Stimulated activated CD4-positive, alpha-beta T cell treated with anti-CD3 and anti-CD28 coated beads, Interleukin-2, amount 100 ng/mL, for 24 hours (primary cell): ENCODE measurements at regions not wholly inside any gene's neighbourhood (a gene's known extent, or its start where the extent isn't known, plus 50 kb on each side); places are given as distances from the start of the nearest gene placed in this dataset.
A peak's percentile ranks its signal among the peaks of the same experiment; 100 is the strongest.
"Not testable (repeated sequence)": the region's sequence is repeated elsewhere in the genome, so short reads cannot be mapped to it uniquely, and the experiment has no call there.

Source experiments
- DNase-seq, 2 donors: peaks; one replicate each; pipeline ENCODE4 v3.0.0-alpha.2; 2020

GRCh38 chr2:12484536-12485115 lies 232.1 kb upstream of the TRIB2 start:
- no peak for DNase-seq

DNA sequence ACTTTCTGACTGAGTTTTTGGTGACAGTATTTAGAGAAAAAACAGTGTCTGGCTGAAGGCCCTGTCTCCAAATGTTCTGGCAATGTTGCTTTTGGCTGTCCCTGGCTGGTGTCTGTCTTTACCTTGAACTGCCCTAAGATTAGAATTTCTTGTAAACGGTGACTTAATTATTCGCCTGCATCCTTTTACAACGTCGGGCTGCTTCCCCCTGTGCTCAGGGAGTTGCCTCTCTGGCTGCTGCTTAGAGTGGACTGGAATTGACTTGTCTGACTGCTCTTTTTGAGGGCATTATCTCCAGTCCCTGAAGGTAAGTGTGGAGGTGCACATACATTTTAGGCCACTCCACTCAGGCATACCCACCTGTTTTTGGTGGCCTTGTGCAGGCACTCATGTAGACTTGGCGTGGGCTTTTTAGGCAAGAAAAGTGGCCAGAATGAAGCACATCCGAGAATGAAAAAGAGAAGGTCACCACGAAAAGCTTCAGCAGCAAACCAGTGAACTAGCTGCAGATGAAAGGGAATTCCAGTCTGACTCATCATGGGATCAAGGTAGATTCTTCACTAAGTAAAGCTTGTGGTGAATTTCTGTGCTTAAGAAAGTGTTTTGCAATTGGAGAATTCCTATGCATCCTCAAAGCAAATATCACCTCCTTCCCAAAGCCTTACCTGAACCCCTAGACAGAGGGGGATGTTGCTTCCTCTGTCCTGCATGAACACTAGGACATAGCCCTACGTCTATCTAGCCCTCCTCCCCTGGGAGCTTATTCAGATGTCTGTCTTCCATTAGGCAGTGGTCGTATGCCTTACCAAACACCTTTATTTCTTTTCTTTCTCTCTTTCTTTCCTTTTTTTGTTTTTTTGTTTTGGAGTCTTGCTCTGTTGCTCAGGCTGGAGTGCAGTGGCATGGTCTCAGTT lies 230.3 kb upstream of the TRIB2 start:
- no peak for DNase-seq

DNA sequence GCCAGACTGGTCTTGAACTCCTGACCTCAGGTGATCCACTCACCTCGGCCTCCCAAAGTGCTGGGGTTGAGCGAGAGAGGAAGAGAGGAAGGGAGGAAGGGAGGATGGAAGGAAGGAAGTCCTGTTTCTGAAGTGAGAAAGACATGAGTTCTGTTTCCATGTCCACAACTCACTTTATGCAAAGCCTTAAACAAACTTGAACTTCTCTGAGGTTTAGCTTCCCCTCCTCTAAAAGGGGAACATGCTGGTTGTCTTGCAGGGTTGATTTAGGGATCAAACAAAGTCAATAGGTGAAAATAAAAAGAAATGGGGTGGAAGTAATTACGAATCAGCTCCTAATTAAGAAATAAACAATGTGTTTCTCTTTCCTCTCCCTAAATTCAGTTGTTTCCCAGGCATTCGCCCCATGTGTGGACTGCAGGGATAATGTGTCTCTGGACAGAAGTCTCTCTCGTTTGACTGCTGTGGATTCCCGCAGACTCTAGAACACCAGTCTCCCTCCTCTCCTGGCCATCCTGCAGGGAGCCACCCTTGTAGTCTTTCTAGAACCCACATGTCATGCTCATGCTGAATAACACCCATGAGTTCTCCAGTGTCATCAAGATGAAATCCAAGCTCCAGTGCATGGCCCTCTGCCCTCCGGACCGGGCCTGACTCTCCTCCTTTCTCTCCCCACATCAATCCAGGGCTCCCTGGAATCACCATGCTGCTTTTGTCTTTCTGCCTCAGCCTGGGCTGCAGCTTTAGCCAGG lies 229.3 kb upstream of the TRIB2 start:
- DNase-seq: no peak

DNA sequence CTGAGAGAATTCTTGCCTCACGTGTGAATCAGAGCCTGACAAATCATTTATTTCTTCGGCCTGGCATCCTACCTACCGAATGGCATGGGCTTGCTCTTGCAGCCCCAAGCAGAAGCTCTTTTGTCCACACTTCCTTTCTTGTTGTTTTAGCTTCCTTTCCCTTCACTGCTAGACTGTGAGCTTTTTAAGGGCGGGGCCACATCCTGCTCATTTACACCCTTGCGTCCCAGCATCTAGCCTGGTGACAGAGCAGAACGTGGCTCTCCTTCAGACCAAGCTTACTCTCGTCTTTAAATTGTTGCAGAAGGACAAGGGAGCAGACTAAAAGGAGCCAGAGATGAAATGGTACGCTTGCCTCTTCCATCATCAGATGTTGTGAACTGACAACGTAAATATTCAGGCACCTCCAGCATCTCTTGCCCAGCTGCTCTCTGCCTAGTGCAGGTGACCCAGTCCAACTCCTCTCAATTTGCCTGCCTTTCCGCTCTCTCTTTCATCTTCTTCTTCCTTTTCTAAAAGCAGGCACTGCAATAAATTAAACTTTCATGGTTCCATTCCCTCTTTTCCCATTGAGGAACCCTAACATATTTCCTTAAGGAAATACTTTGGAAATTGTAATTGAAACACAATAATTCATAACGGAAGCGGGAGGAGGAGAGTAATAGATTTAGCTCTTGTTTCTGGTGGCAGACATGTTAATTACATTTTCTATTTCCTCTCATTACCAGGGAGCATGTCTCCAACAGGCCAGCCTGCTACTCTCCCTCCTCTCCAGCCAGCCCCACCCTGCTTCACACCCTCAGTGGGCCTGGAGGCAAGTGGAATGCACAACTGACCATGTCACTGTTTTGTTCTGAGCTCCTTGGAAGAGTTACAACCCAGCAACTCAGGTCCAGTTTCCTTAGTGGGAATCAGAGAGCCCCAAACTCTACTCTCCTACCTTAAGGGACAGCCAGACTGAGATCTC lies 228.1 kb upstream of the TRIB2 start:
- peak; percentile 37 to 43 for DNase-seq

- no peak for DNase-seq
Observed at GRCh38 chr2:12490641-12491040, 226.1 kb upstream of the TRIB2 start.

DNA sequence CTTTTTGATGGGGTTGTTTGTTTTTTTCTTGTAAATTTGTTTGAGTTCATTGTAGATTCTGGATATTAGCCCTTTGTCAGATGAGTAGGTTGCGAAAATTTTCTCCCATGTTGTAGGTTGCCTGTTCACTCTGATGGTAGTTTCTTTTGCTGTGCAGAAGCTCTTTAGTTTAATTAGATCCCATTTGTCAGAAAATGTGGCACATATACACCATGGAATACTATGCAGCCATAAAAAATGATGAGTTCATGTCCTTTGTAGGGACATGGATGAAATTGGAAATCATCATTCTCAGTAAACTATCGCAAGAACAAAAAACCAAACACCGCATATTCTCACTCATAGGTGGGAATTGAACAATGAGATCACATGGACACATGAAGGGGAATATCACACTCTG lies 224.4 kb upstream of the TRIB2 start:
- DNase-seq: not testable (repeated sequence)

GRCh38 chr2:12493031-12493513 lies 223.7 kb upstream of the TRIB2 start:
- peak; percentile 45 to 54 for DNase-seq

DNA sequence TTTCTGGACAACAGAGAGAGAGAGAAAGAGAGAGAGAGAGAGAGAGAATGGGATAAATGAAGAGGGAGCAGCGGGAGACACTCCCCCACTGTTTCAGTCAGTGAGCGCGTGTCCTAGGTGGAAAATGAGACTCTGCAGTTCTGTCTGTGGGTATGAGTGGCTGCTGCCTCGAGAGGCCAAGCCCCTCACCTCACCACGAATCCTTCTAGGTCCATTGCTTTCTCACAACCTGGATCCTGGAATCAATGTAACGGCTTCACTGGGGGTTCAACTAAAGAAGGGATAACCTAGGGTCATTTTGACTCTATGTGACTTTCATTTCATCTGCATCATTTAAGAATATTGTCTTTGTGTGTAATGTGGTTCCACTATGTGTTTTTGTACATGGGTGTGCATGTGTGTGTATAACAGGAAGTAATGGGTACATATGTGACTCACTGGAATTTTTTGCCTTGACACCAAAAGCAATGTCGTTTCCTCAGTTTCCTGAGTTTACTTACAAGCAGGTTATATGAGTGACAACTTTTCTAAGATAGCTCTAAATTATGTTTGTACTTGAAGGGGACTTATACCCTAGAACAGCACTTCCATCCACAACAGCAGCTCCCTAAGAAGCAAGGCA lies 221.4 kb upstream of the TRIB2 start:
- DNase-seq: no peak

- DNase-seq: no peak
Observed at GRCh38 chr2:12498286-12498685, 218.4 kb upstream of the TRIB2 start.

- no peak for DNase-seq
Observed at GRCh38 chr2:12498704-12499103, 218.0 kb upstream of the TRIB2 start.

DNA sequence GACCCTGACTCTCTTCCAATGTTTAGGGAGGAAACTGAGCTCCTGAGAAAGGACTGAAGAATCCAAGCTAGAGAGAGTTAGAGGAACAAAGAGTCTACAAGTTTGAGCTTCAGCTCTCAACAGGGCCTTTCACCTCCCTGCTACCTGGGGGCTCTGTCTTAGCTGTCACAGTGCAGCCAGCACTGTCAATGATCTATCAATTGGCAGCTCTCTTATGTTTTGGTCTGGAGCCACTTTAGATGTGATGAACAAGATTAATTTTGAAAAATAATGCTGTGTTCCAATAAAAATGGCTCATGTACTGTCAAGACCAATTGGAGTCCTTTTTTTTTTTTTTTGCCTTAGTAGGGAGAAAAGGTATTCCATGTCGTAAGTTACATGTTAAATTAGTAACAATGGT lies 215.8 kb upstream of the TRIB2 start:
- DNase-seq: no peak

DNA sequence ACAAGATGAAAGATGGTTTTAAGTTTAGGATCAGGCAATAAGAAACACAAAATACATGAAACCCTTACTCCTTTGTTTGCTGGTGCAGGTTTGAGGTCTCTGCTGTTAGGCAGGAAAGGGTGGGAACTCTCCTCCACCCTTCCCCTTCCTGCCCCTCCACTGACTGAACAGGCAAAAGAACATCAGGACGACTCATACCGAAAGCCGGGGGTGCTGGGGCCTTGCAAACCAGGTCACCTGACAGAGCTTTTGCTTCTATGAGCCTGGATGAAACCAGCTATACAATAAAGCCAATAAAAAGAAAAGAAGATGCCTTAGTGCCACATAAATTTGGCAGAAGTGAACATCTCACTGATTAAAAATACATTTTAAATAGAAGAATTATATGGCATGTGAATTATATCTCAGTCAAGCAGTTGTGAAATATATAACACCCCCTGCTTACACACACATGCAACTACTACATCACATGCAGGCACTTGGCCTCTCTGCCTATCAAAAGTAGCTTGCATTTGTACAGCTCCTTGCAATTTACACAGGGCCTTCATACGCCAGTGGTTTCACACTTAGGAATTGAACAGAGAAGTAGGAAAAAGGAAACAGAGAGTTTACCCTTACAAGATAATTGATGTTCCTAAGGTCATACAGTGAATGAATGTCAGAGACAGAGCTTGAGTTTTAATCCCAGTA lies 215.1 kb upstream of the TRIB2 start:
- DNase-seq: peak; percentile 72 to 75

DNA sequence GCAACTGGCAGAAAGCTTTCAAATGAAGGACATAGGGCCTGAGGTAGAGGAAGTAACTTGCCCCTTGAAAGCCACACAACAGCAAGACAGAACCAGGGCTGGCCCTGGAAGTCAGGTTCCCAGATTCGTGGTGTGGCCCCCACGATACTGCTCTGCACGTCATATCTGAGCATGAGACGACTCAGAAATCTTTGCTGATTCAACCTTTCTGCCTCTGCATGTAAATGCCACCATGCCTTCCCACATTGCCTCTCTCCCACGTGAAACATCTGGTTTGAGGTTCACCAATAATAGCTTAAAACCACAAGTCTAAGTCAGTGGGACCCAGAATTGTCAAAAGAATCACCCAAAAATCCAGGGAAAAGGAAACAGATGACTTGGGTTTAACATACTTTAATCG lies 214.0 kb upstream of the TRIB2 start:
- peak; percentile 44 to 57 for DNase-seq

GRCh38 chr2:12504443-12504842 lies 212.3 kb upstream of the TRIB2 start:
- peak; percentile 42 to 58 for DNase-seq

GRCh38 chr2:12506846-12507245 lies 209.9 kb upstream of the TRIB2 start:
- DNase-seq: no peak

DNA sequence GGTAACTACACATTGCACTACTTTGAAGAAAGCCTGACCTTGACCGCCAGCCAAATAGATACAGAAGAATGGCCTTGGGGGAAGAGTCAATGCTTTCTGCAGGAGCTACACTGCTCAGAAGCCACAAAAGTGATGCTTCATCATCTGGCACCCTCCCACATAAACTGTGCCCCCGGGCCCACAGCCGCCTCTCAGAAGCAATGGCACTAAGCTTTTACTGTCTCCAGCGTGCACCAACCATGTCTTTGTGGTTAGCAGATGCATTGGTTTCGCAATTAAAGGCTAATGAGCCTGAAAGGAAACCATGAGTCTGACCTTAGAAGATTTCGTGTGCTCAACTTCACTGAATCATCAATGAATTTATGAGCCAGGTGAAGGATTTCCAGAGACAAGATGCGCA lies 209.4 kb upstream of the TRIB2 start:
- peak; percentile 76 to 84 for DNase-seq

- no peak for DNase-seq
Observed at GRCh38 chr2:12510070-12510469, 206.7 kb upstream of the TRIB2 start.

DNA sequence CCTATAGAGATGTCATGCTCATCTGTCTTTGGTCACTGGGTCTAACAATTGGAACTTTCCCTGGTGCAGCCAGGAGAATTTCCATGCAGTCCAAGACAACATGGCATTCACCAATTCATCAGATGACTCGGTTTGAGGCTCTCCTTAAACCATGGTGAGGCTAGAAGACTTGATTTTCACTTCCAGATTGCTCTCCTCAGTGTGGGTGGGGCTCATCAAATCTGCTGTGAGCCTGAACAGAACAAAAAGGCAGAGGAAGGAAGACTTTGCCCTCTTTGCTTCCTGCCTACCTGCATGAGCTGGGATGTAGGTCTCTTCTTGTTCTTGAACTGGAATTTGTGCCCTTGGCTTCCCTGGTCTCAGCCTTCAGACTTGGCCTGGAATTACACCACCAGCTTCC lies 203.4 kb upstream of the TRIB2 start:
- no peak for DNase-seq

- no peak for DNase-seq
Observed at GRCh38 chr2:12514168-12514567, 202.6 kb upstream of the TRIB2 start.

- peak in 1 of 2 donors; percentile 29 for DNase-seq
Observed at GRCh38 chr2:12514631-12515437, 201.9 kb upstream of the TRIB2 start.
